ENCODE measurements at regions not wholly inside any gene's neighbourhood (a gene's known extent, or its start where the extent isn't known, plus 50 kb on each side); places are given as distances from the start of the nearest gene placed in this dataset.

GRCh38 chr6:21861942-21862341 lies 268.4 kb downstream of the SOX4 start:
- no peaks in the 10 kb centered on the region for H3K9me3 Mint-ChIP-seq
- Histone ChIP-seq H3K36me3 (ENCODE audit: control insufficient read depth, insufficient read depth, low read length) (no peaks in the 10 kb centered on the region), H3K9me3 (ENCODE audit: control insufficient read depth, insufficient read depth, low read length) (no peaks in the 10 kb centered on the region), H3K27ac (ENCODE audit: low read length) (no peak overlapping the region), H3K27me3 (ENCODE audit: control insufficient read depth, insufficient read depth, low read length) (no peaks in the 10 kb centered on the region), H3K4me3 (ENCODE audit: low read length) (no peak overlapping the region), H3K4me1 (ENCODE audit: control insufficient read depth, insufficient read depth, low read length) (no peaks in the 10 kb centered on the region)
- 88% methylated on average over 7 of the region's 8 CpGs for whole genome bisulfite sequencing (ENCODE audit: insufficient coverage)
- H3K4me3 Mint-ChIP-seq = no peak overlapping the region
- no peak for TF ChIP-seq CTCF (IDR thresholded peaks at IDR 0.05)
- intact Hi-C loops (cut with micrococcal nuclease) = no loop called here
- no peak for ATAC-seq
- no peaks in the 10 kb centered on the region for H3K27me3 Mint-ChIP-seq (ENCODE audit: low read depth in 2 of 2)
- H3K36me3 Mint-ChIP-seq = no peaks in the 10 kb centered on the region
- no peak for DNase-seq
- no peak overlapping the region for H3K27ac Mint-ChIP-seq
- no peaks in the 10 kb centered on the region for H3K4me1 Mint-ChIP-seq

GRCh38 chr6:21864206-21864605 lies 270.7 kb downstream of the SOX4 start:
- H3K27me3 Mint-ChIP-seq (ENCODE audit: low read depth in 2 of 2) = no peaks in the 10 kb centered on the region
- DNase-seq = no peak
- Histone ChIP-seq H3K4me3 (ENCODE audit: low read length) (no peak overlapping the region), H3K27me3 (ENCODE audit: control insufficient read depth, insufficient read depth, low read length) (no peaks in the 10 kb centered on the region), H3K36me3 (ENCODE audit: control insufficient read depth, insufficient read depth, low read length) (no peaks in the 10 kb centered on the region), H3K27ac (ENCODE audit: low read length) (no peak overlapping the region), H3K9me3 (ENCODE audit: control insufficient read depth, insufficient read depth, low read length) (no peaks in the 10 kb centered on the region), H3K4me1 (ENCODE audit: control insufficient read depth, insufficient read depth, low read length) (no peaks in the 10 kb centered on the region)
- no peak overlapping the region for H3K27ac Mint-ChIP-seq
- no peaks in the 10 kb centered on the region for H3K36me3 Mint-ChIP-seq
- intact Hi-C loops (cut with micrococcal nuclease) = no loop called here
- WGBS (ENCODE audit: insufficient coverage) = 83% methylated on average over 1 of the region's 2 CpGs
- no peaks in the 10 kb centered on the region for H3K4me1 Mint-ChIP-seq
- no peak overlapping the region for H3K4me3 Mint-ChIP-seq
- no peak for ATAC-seq
- no peak for TF ChIP-seq CTCF (IDR thresholded peaks at IDR 0.05)
- no peaks in the 10 kb centered on the region for H3K9me3 Mint-ChIP-seq

GRCh38 chr6:21868226-21868625 lies 274.7 kb downstream of the SOX4 start:
- Mint-ChIP-seq H3K36me3 (no peaks in the 10 kb centered on the region), H3K9me3 (no peaks in the 10 kb centered on the region), H3K4me3 (no peak overlapping the region), H3K4me1 (no peaks in the 10 kb centered on the region), H3K27me3 (ENCODE audit: low read depth in 2 of 2) (no peaks in the 10 kb centered on the region), H3K27ac (no peak overlapping the region)
- TF ChIP-seq CTCF (IDR thresholded peaks at IDR 0.05) = no peak
- Histone ChIP-seq H3K4me1 (ENCODE audit: control insufficient read depth, insufficient read depth, low read length) (no peaks in the 10 kb centered on the region), H3K4me3 (ENCODE audit: low read length) (no peak overlapping the region), H3K9me3 (ENCODE audit: control insufficient read depth, insufficient read depth, low read length) (no peaks in the 10 kb centered on the region), H3K27ac (ENCODE audit: low read length) (no peak overlapping the region), H3K36me3 (ENCODE audit: control insufficient read depth, insufficient read depth, low read length) (no peaks in the 10 kb centered on the region), H3K27me3 (ENCODE audit: control insufficient read depth, insufficient read depth, low read length) (no peaks in the 10 kb centered on the region)
- ATAC-seq (no peak), DNase-seq (no peak)
- intact Hi-C loops (cut with micrococcal nuclease) = no loop called here
- 92% methylated on average over 2 of the region's 2 CpGs for WGBS (ENCODE audit: insufficient coverage)

GRCh38 chr6:21869085-21869771 lies 275.7 kb downstream of the SOX4 start:
- Histone ChIP-seq H3K4me3 (ENCODE audit: low read length) (no peak overlapping the region), H3K36me3 (ENCODE audit: control insufficient read depth, insufficient read depth, low read length) (no peaks in the 10 kb centered on the region), H3K4me1 (ENCODE audit: control insufficient read depth, insufficient read depth, low read length) (no peaks in the 10 kb centered on the region), H3K27me3 (ENCODE audit: control insufficient read depth, insufficient read depth, low read length) (no peaks in the 10 kb centered on the region), H3K9me3 (ENCODE audit: control insufficient read depth, insufficient read depth, low read length) (no peaks in the 10 kb centered on the region), H3K27ac (ENCODE audit: low read length) (no peak overlapping the region)
- intact Hi-C loops (cut with micrococcal nuclease) = no loop called here
- Mint-ChIP-seq H3K9me3 (no peaks in the 10 kb centered on the region), H3K4me1 (no peaks in the 10 kb centered on the region), H3K27ac (no peak overlapping the region), H3K4me3 (no peak overlapping the region), H3K27me3 (ENCODE audit: low read depth in 2 of 2) (no peaks in the 10 kb centered on the region), H3K36me3 (no peaks in the 10 kb centered on the region)
- 83% methylated on average over 3 of the region's 8 CpGs for WGBS (ENCODE audit: insufficient coverage)
- ATAC-seq (no peak), DNase-seq (no peak)
- no peak for TF ChIP-seq CTCF (IDR thresholded peaks at IDR 0.05)
